ENCODE measurements at regions not wholly inside any gene's neighbourhood (a gene's known extent, or its start where the extent isn't known, plus 50 kb on each side); places are given as distances from the start of the nearest gene placed in this dataset.

DNA sequence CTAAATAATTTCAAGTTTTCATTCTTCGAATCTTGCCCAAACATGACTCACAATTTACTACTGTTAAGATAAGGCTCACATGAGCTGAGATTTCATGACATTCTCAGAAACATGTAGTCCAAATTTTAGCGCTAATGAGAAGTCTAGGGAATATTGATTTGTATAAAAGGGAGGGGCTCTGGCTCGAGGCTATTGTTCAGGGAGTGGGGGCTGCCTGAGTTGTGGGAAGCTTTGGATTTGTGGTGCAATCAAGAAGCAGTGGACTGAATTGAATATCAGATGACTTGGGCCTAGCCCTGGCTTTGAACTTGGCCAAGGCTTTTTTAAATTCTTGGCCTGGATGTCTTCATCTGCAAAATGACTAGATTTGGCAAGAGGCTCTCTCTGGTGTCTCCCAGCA is 674.9 kb upstream of the FANCL start (continued):
- no peak for TF ChIP-seq REST (IDR thresholded peaks at IDR 0.05; ENCODE audit: low read depth, low read length)
- no peak for TF ChIP-seq MYB (IDR thresholded peaks at IDR 0.05; ENCODE audit: borderline replicate concordance, low read depth, low read length)
- TF ChIP-seq NFYB (IDR thresholded peaks at IDR 0.05; ENCODE audit: insufficient read depth, low read depth, low read length) = no peak
- TF ChIP-seq SKIL (IDR thresholded peaks at IDR 0.05; ENCODE audit: low read depth, poor library complexity, severe bottlenecking) = no peak
- no peak for TF ChIP-seq RELA (IDR thresholded peaks at IDR 0.05; ENCODE audit: borderline replicate concordance, partially characterized antibody)

DNA sequence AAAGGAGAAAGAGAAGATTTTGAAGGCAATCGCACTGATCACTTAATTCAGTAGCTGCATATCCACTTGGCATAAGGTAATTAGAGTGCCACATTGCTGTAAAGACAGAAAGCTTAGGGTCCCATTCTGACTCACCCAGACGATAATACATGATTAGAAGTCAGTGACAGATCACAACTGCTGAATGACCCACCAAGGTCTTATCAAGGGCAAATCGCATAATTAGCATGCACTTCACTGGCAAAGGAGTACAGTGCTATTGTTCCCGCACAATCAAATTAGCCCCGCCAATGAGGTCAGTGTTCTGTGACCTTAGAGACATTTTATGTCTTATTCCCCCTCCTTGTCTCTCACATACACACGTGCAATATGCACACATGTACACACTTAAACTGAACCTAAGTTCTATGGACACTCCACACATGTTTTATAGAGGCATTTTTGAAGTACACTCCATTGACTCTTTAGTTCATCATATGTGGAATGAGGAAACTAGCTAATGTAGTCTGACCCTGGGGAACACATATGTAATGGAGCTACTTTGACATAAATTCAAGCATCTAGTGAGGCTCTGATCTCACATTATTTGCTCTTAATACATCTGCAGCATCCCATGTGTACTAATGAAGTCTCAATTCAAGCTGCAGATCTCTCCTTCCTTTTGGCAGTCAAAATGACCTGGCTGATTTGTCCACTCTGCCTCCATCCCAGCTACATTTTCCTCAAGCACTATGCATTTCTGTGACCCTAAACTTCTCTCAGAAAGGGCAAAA is 673.8 kb upstream of the FANCL start:
- Histone ChIP-seq H3K27ac (ENCODE audit: control insufficient read depth, insufficient read depth) (no peak overlapping the region), H3K4me2 (ENCODE audit: control insufficient read depth, insufficient read depth) (no peak overlapping the region), H3K9me3 (replicated peaks; ENCODE audit: control insufficient read depth, insufficient read depth, low read length) (no peaks in the 10 kb centered on the region), H3K4me3 (no peak overlapping the region), H3K79me2 (ENCODE audit: control insufficient read depth, insufficient read depth, low read length) (no peaks in the 10 kb centered on the region), H3K27me3 (replicated peaks in 1 of 2; ENCODE audit: control insufficient read depth in 2 of 2, insufficient read depth in 2 of 2, low read length in 1 of 2) (no peaks in the 10 kb centered on the region; a peak in 1 of 4 replicates), H3K9ac (ENCODE audit: control insufficient read depth, insufficient read depth, low read length) (no peak overlapping the region), H2AFZ (ENCODE audit: control insufficient read depth, low read depth, low read length) (no peak overlapping the region), H3K36me3 (ENCODE audit: control insufficient read depth in 2 of 2, insufficient read depth in 2 of 2, low read length in 1 of 2) (no peaks in the 10 kb centered on the region), H3K4me1 (ENCODE audit: control insufficient read depth, insufficient read depth, low read length) (no peaks in the 10 kb centered on the region), H4K20me1 (ENCODE audit: control insufficient read depth, insufficient read depth) (no peaks in the 10 kb centered on the region)
- CTCF ChIA-PET = interaction anchor here (0.6 kb wide), 1 partner anchor 1539 kb away, joined by 3 read pairs; no protein-coding TSS in a partner anchor
- RAD21 ChIA-PET (ENCODE audit: unreplicated experiment) = no interaction called here
- POLR2A ChIA-PET = no interaction called here
- BruUV-seq (replicated peaks) = no TSS peak
- DNase-seq (ENCODE audit: low read depth, low spot score) = no peak
- in situ Hi-C loops (cut with MboI) (no loop called here), intact Hi-C loops (cut with micrococcal nuclease; ENCODE audit: unreplicated experiment) (no loop called here)
- no peak for ATAC-seq
- FAIRE-seq = no peak
- WGBS (ENCODE audit: insufficient coverage, insufficient replicate concordance, low lambda C conversion rate, missing lambda C conversion rate) = 35% methylated on average over 6 of the region's 6 CpGs
- SMC1A ChIA-PET (ENCODE audit: uncharacterized antibody, unreplicated experiment) = interaction anchor here (0.8 kb wide), 1 partner anchor 22 kb away, joined by 3 read pairs; no protein-coding TSS in a partner anchor
- no peak for TF ChIP-seq REST (IDR thresholded peaks at IDR 0.05; ENCODE audit: low read depth, low read length)

Measured in GM12878 (cell line).